Testis (tissue), 2 donors: ENCODE measurements at regions not wholly inside any gene's neighbourhood (a gene's known extent, or its start where the extent isn't known, plus 50 kb on each side); places are given as distances from the start of the nearest gene placed in this dataset.

Experiments used
- DNase-seq: peaks from one replicate; pipeline ENCODE4 v3.0.0-alpha.2; 2019
- H3K27ac ChIP-seq, 2 donors: fragments of 200-600 bp; sonication (generic); one replicate each; pipeline ENCODE4 v1.5.1; 2019
- H3K27me3 ChIP-seq: fragments of 200-600 bp; sonication (generic); one replicate; pipeline ENCODE4 v1.5.1; 2019
- H3K36me3 ChIP-seq: fragments of 200-600 bp; sonication (generic); one replicate; pipeline ENCODE4 v1.5.1; 2017; ENCODE audit warnings: low read depth; ENCODE audit errors: missing control alignments
- H3K4me1 ChIP-seq: fragments of 200-600 bp; sonication (generic); one replicate; pipeline ENCODE4 v1.5.1; 2019
- H3K4me3 ChIP-seq, 2 donors: fragments of 200-600 bp; sonication (generic); one replicate each; pipeline ENCODE4 v1.5.1; 2017 to 2019
- H3K9me3 ChIP-seq: fragments of 200-600 bp; sonication (generic); one replicate; pipeline ENCODE4 v1.5.1; 2017
- CTCF ChIP-seq, 3 experiments: fragments of 450-650 bp in 2 of 3; fragments of 200-600 bp in 1 of 3; sonication (generic) in 1 of 3; IDR thresholded peaks; one replicate each; pipeline ENCODE4 v1.5.1; 2016 to 2019; ENCODE audit warnings: antibody characterized with exemption in 3 of 3, mild to moderate bottlenecking in 2 of 3, moderate library complexity in 1 of 3
- POLR2A ChIP-seq: fragments of 450-650 bp; IDR thresholded peaks from one replicate; pipeline ENCODE4 v1.6.1; 2017; ENCODE audit warnings: antibody characterized with exemption, mild to moderate bottlenecking, moderate library complexity
- WGBS, 2 donors: methylation state at CpG; one replicate each; pipeline ENCODE4 v1.1.5; 2018; 5-methylcytosine and 5-hydroxymethylcytosine counted together
- intact Hi-C: fragments of 100-400 bp; cut with DNase I; formaldehyde crosslinking; loops from one replicate; pipeline ENCODE4 v1.15.1; 2023; ENCODE audit warnings: low total_unique reads

GRCh38 chr3:46080124-46080968 is 53.1 kb upstream of the XCR1 start:
- no peaks in the 10 kb centered on the region for H3K36me3 ChIP-seq
- TF ChIP-seq POLR2A (no peak), CTCF (IDR thresholded peaks at IDR 0.05) (no peak)
- 71 to 75% methylated on average over 6 of the region's 6 CpGs for WGBS, 2 donors
- H3K9me3 ChIP-seq = no peaks in the 10 kb centered on the region
- H3K27me3 ChIP-seq = no peaks in the 10 kb centered on the region
- no peak for DNase-seq
- no peak overlapping the region for H3K27ac ChIP-seq
- no peak overlapping the region for H3K4me3 ChIP-seq
- intact Hi-C loops = no loop called here
- peaks cover 10% of the 10 kb centered on the region for H3K4me1 ChIP-seq

- peak; percentile 98 for DNase-seq
- intact Hi-C loops = loop anchor here (5.0 kb wide), 1 partner anchor 137 kb away; the partner anchor contains the start of gene CXCR6
- WGBS, 2 donors = 14 to 15% methylated on average over 11 of the region's 11 CpGs
- Histone ChIP-seq H3K9me3 (no peaks in the 10 kb centered on the region), H3K27me3 (no peaks in the 10 kb centered on the region), H3K4me3 (no peak overlapping the region), H3K4me1 (peaks cover 4% of the 10 kb centered on the region), H3K27ac (no peak overlapping the region), H3K36me3 (no peaks in the 10 kb centered on the region)
- TF ChIP-seq POLR2A = no peak
- TF ChIP-seq CTCF (IDR thresholded peaks at IDR 0.05) = peak; percentile 91 to 96 (median 95)
Observed at GRCh38 chr3:46078712-46079400, 51.6 kb upstream of the XCR1 start.
